ENCODE measurements at regions not wholly inside any gene's neighbourhood (a gene's known extent, or its start where the extent isn't known, plus 50 kb on each side); places are given as distances from the start of the nearest gene placed in this dataset.

- CTCF ChIA-PET (ENCODE audit: partially characterized antibody), result interaction anchor here (1.2 kb wide), 1 partner anchor 10 kb away, joined by 5 read pairs; no protein-coding TSS in a partner anchor
- no peak for DNase-seq
- no peaks in the 10 kb centered on the region for H3K36me3 ChIP-seq (ENCODE audit: insufficient read depth, low read length)
- H3K9me3 Mint-ChIP-seq, result peaks cover 0 to 24% (median 10%) of the 10 kb centered on the region in 8 donors
- H3K27ac ChIP-seq (ENCODE audit: low read depth, low read length), result no peak overlapping the region
- peaks cover 0 to 1% of the 10 kb centered on the region in 2 donors for H3K27me3 Mint-ChIP-seq
- no peak overlapping the region for H3K27ac Mint-ChIP-seq
- no peaks in the 10 kb centered on the region for H3K27me3 ChIP-seq (ENCODE audit: insufficient read depth, low read length)
- no peak overlapping the region for H3K4me3 Mint-ChIP-seq
- intact Hi-C loops (cut with micrococcal nuclease), result no loop called here
- no peaks in the 10 kb centered on the region for H3K4me1 Mint-ChIP-seq
- no peaks in the 10 kb centered on the region for H3K36me3 Mint-ChIP-seq
- POLR2A ChIA-PET (ENCODE audit: partially characterized antibody), result no interaction called here
- no peaks in the 10 kb centered on the region for H3K4me1 ChIP-seq (ENCODE audit: insufficient read depth, low read length)
- no peaks in the 10 kb centered on the region for H3K9me3 ChIP-seq (ENCODE audit: control insufficient read depth in 1 of 2, low read length in 2 of 2)
- H3K4me3 ChIP-seq (ENCODE audit: low read length in 2 of 2), result no peak overlapping the region
Observed at GRCh38 chr2:150989969-150990368, 271.7 kb downstream of the RBM43 start.

- H3K27ac Mint-ChIP-seq, result no peak overlapping the region
- no peak overlapping the region for H3K27ac ChIP-seq (ENCODE audit: low read depth, low read length)
- peaks cover 0 to 24% (median 12%) of the 10 kb centered on the region in 8 donors for H3K9me3 Mint-ChIP-seq
- intact Hi-C loops (cut with micrococcal nuclease), result no loop called here
- no peaks in the 10 kb centered on the region for H3K36me3 Mint-ChIP-seq
- no peaks in the 10 kb centered on the region for H3K36me3 ChIP-seq (ENCODE audit: insufficient read depth, low read length)
- H3K4me1 Mint-ChIP-seq, result no peaks in the 10 kb centered on the region
- H3K4me3 ChIP-seq (ENCODE audit: low read length in 2 of 2), result no peak overlapping the region
- no peaks in the 10 kb centered on the region for H3K27me3 ChIP-seq (ENCODE audit: insufficient read depth, low read length)
- H3K4me3 Mint-ChIP-seq, result no peak overlapping the region
- no peak for DNase-seq
- POLR2A ChIA-PET (ENCODE audit: partially characterized antibody), result no interaction called here
- no peaks in the 10 kb centered on the region for H3K4me1 ChIP-seq (ENCODE audit: insufficient read depth, low read length)
- H3K27me3 Mint-ChIP-seq, result peaks cover 0 to 10% of the 10 kb centered on the region in 2 donors
- CTCF ChIA-PET (ENCODE audit: partially characterized antibody), result no interaction called here
- no peaks in the 10 kb centered on the region for H3K9me3 ChIP-seq (ENCODE audit: control insufficient read depth in 1 of 2, low read length in 2 of 2)
Observed at GRCh38 chr2:150985741-150986140, 275.9 kb downstream of the RBM43 start.

GRCh38 chr2:150983314-150983897, 278.3 kb downstream of the RBM43 start:
- H3K4me1 ChIP-seq (ENCODE audit: insufficient read depth, low read length), result no peaks in the 10 kb centered on the region
- H3K27ac ChIP-seq (ENCODE audit: low read depth, low read length), result no peak overlapping the region
- ChIA-PET CTCF (ENCODE audit: partially characterized antibody) (no interaction called here), POLR2A (ENCODE audit: partially characterized antibody) (no interaction called here)
- H3K27me3 Mint-ChIP-seq, result peaks cover 0 to 10% of the 10 kb centered on the region in 2 donors
- H3K4me3 Mint-ChIP-seq, result no peak overlapping the region
- no peaks in the 10 kb centered on the region for H3K36me3 Mint-ChIP-seq
- H3K27ac Mint-ChIP-seq, result no peak overlapping the region
- no peaks in the 10 kb centered on the region for H3K9me3 ChIP-seq (ENCODE audit: control insufficient read depth in 1 of 2, low read length in 2 of 2)
- H3K4me3 ChIP-seq (ENCODE audit: low read length in 2 of 2), result no peak overlapping the region
- no peaks in the 10 kb centered on the region for H3K36me3 ChIP-seq (ENCODE audit: insufficient read depth, low read length)
- no peaks in the 10 kb centered on the region for H3K4me1 Mint-ChIP-seq
- no peak for DNase-seq
- no peaks in the 10 kb centered on the region for H3K27me3 ChIP-seq (ENCODE audit: insufficient read depth, low read length)
- H3K9me3 Mint-ChIP-seq, result peaks cover 0 to 12% (median 6%) of the 10 kb centered on the region in 8 donors
- intact Hi-C loops (cut with micrococcal nuclease), result no loop called here

- Mint-ChIP-seq H3K27me3 (peaks cover 0 to 10% of the 10 kb centered on the region in 2 donors), H3K27ac (no peak overlapping the region), H3K36me3 (no peaks in the 10 kb centered on the region), H3K4me1 (no peaks in the 10 kb centered on the region), H3K9me3 (peaks cover 0 to 4% (median 3%) of the 10 kb centered on the region in 8 donors), H3K4me3 (no peak overlapping the region)
- ChIA-PET POLR2A (ENCODE audit: partially characterized antibody) (no interaction called here), CTCF (ENCODE audit: partially characterized antibody) (no interaction called here)
- Histone ChIP-seq H3K36me3 (ENCODE audit: insufficient read depth, low read length) (no peaks in the 10 kb centered on the region), H3K9me3 (ENCODE audit: control insufficient read depth in 1 of 2, low read length in 2 of 2) (no peaks in the 10 kb centered on the region), H3K4me3 (ENCODE audit: low read length in 2 of 2) (no peak overlapping the region), H3K27me3 (ENCODE audit: insufficient read depth, low read length) (no peaks in the 10 kb centered on the region), H3K27ac (ENCODE audit: low read depth, low read length) (no peak overlapping the region), H3K4me1 (ENCODE audit: insufficient read depth, low read length) (no peaks in the 10 kb centered on the region)
- intact Hi-C loops (cut with micrococcal nuclease), result no loop called here
- DNase-seq, result no peak
Observed at GRCh38 chr2:150981826-150982225, 279.8 kb downstream of the RBM43 start.

- ChIA-PET POLR2A (ENCODE audit: partially characterized antibody) (no interaction called here), CTCF (ENCODE audit: partially characterized antibody) (no interaction called here)
- Mint-ChIP-seq H3K27ac (no peak overlapping the region), H3K36me3 (no peaks in the 10 kb centered on the region), H3K4me1 (no peaks in the 10 kb centered on the region), H3K4me3 (no peak overlapping the region), H3K9me3 (no peaks in the 10 kb centered on the region), H3K27me3 (peaks cover 0 to 3% of the 10 kb centered on the region in 2 donors)
- DNase-seq, result no peak
- H3K4me3 ChIP-seq (ENCODE audit: low read length in 2 of 2), result no peak overlapping the region
- no peak overlapping the region for H3K27ac ChIP-seq (ENCODE audit: low read depth, low read length)
- no peaks in the 10 kb centered on the region for H3K36me3 ChIP-seq (ENCODE audit: insufficient read depth, low read length)
- intact Hi-C loops (cut with micrococcal nuclease), result no loop called here
- no peaks in the 10 kb centered on the region for H3K4me1 ChIP-seq (ENCODE audit: insufficient read depth, low read length)
- no peaks in the 10 kb centered on the region for H3K27me3 ChIP-seq (ENCODE audit: insufficient read depth, low read length)
- H3K9me3 ChIP-seq (ENCODE audit: control insufficient read depth in 1 of 2, low read length in 2 of 2), result no peaks in the 10 kb centered on the region
Observed at GRCh38 chr2:150978053-150978452, 283.6 kb downstream of the RBM43 start.

- CTCF ChIA-PET (ENCODE audit: partially characterized antibody), result no interaction called here
- Histone ChIP-seq H3K27me3 (ENCODE audit: insufficient read depth, low read length) (no peaks in the 10 kb centered on the region), H3K4me3 (ENCODE audit: low read length in 2 of 2) (no peak overlapping the region), H3K4me1 (ENCODE audit: insufficient read depth, low read length) (no peaks in the 10 kb centered on the region), H3K36me3 (ENCODE audit: insufficient read depth, low read length) (no peaks in the 10 kb centered on the region), H3K27ac (ENCODE audit: low read depth, low read length) (no peak overlapping the region), H3K9me3 (ENCODE audit: control insufficient read depth in 1 of 2, low read length in 2 of 2) (no peaks in the 10 kb centered on the region)
- no peaks in the 10 kb centered on the region for H3K9me3 Mint-ChIP-seq
- H3K27ac Mint-ChIP-seq, result no peak overlapping the region
- intact Hi-C loops (cut with micrococcal nuclease), result no loop called here
- H3K27me3 Mint-ChIP-seq, result peaks cover 0 to under 1% of the 10 kb centered on the region in 2 donors
- H3K4me1 Mint-ChIP-seq, result no peaks in the 10 kb centered on the region
- POLR2A ChIA-PET (ENCODE audit: partially characterized antibody), result no interaction called here
- H3K4me3 Mint-ChIP-seq, result no peak overlapping the region
- no peak for DNase-seq
- H3K36me3 Mint-ChIP-seq, result no peaks in the 10 kb centered on the region
Observed at GRCh38 chr2:150977296-150977695, 284.4 kb downstream of the RBM43 start.

- no peaks in the 10 kb centered on the region for H3K4me1 ChIP-seq (ENCODE audit: insufficient read depth, low read length)
- Mint-ChIP-seq H3K4me1 (no peaks in the 10 kb centered on the region), H3K4me3 (no peak overlapping the region), H3K27me3 (peaks cover 0 to 1% of the 10 kb centered on the region in 2 donors), H3K36me3 (no peaks in the 10 kb centered on the region), H3K9me3 (no peaks in the 10 kb centered on the region), H3K27ac (no peak overlapping the region)
- H3K36me3 ChIP-seq (ENCODE audit: insufficient read depth, low read length), result no peaks in the 10 kb centered on the region
- no peak for DNase-seq
- H3K9me3 ChIP-seq (ENCODE audit: control insufficient read depth in 1 of 2, low read length in 2 of 2), result no peaks in the 10 kb centered on the region
- no peak overlapping the region for H3K4me3 ChIP-seq (ENCODE audit: low read length in 2 of 2)
- no peaks in the 10 kb centered on the region for H3K27me3 ChIP-seq (ENCODE audit: insufficient read depth, low read length)
- intact Hi-C loops (cut with micrococcal nuclease), result no loop called here
- H3K27ac ChIP-seq (ENCODE audit: low read depth, low read length), result no peak overlapping the region
- POLR2A ChIA-PET (ENCODE audit: partially characterized antibody), result no interaction called here
- CTCF ChIA-PET (ENCODE audit: partially characterized antibody), result no interaction called here
Observed at GRCh38 chr2:150976604-150977003, 285.1 kb downstream of the RBM43 start.

- Histone ChIP-seq H3K27me3 (ENCODE audit: insufficient read depth, low read length) (no peaks in the 10 kb centered on the region), H3K27ac (ENCODE audit: low read depth, low read length) (no peak overlapping the region), H3K4me3 (ENCODE audit: low read length in 2 of 2) (no peak overlapping the region), H3K9me3 (ENCODE audit: control insufficient read depth in 1 of 2, low read length in 2 of 2) (no peaks in the 10 kb centered on the region), H3K4me1 (ENCODE audit: insufficient read depth, low read length) (no peaks in the 10 kb centered on the region), H3K36me3 (ENCODE audit: insufficient read depth, low read length) (no peaks in the 10 kb centered on the region)
- no peaks in the 10 kb centered on the region for H3K36me3 Mint-ChIP-seq
- no peak for DNase-seq
- H3K27ac Mint-ChIP-seq, result no peak overlapping the region
- intact Hi-C loops (cut with micrococcal nuclease), result no loop called here
- no peak overlapping the region for H3K4me3 Mint-ChIP-seq
- H3K27me3 Mint-ChIP-seq, result peaks cover 1% of the 10 kb centered on the region in 2 donors
- POLR2A ChIA-PET (ENCODE audit: partially characterized antibody), result no interaction called here
- no peaks in the 10 kb centered on the region for H3K4me1 Mint-ChIP-seq
- H3K9me3 Mint-ChIP-seq, result no peaks in the 10 kb centered on the region
- CTCF ChIA-PET (ENCODE audit: partially characterized antibody), result interaction anchor here (0.9 kb wide), 1 partner anchor 264 kb away, joined by 3 read pairs; no protein-coding TSS in a partner anchor
Observed at GRCh38 chr2:150974864-150975263, 286.8 kb downstream of the RBM43 start.

All from CD4-positive, alpha-beta memory T cell (primary cell).